Stimulated activated CD8-positive, alpha-beta memory T cell treated with anti-CD3 and anti-CD28 coated beads, Interleukin-15, amount 100 ng/mL, for 4 hours (primary cell): ENCODE measurements at regions not wholly inside any gene's neighbourhood (a gene's known extent, or its start where the extent isn't known, plus 50 kb on each side); places are given as distances from the start of the nearest gene placed in this dataset.
"Not testable (repeated sequence)": the region's sequence is repeated elsewhere in the genome, so short reads cannot be mapped to it uniquely, and the experiment has no call there.

Experiments used
- DNase-seq, 2 donors: peaks; one replicate each; pipeline ENCODE4 v3.0.0-alpha.2; 2020; ENCODE audit warnings: low read depth in 2 of 2

GRCh38 chr2:193496786-193497185 is 1302.1 kb upstream of the TMEFF2 start:
- DNase-seq = no peak

- DNase-seq = no peak
Observed at GRCh38 chr2:193482557-193482956, 1287.8 kb upstream of the TMEFF2 start.

GRCh38 chr2:193480187-193480586 is 1285.5 kb upstream of the TMEFF2 start:
- no peak for DNase-seq

- DNase-seq = no peak
Observed at GRCh38 chr2:193476171-193476800, 1281.6 kb upstream of the TMEFF2 start.

GRCh38 chr2:193475038-193475437 is 1280.3 kb upstream of the TMEFF2 start:
- no peak for DNase-seq

GRCh38 chr2:193469251-193469650 is 1274.5 kb upstream of the TMEFF2 start:
- no peak for DNase-seq

GRCh38 chr2:193467276-193467987 is 1272.7 kb upstream of the TMEFF2 start:
- no peak for DNase-seq

- no peak for DNase-seq
Observed at GRCh38 chr2:193463011-193463410, 1268.3 kb upstream of the TMEFF2 start.

- no peak for DNase-seq
Observed at GRCh38 chr2:193462411-193462810, 1267.7 kb upstream of the TMEFF2 start.

GRCh38 chr2:193461431-193461934 is 1266.8 kb upstream of the TMEFF2 start:
- DNase-seq = no peak

- no peak for DNase-seq
Observed at GRCh38 chr2:193446967-193447366, 1252.2 kb upstream of the TMEFF2 start.

GRCh38 chr2:193442293-193442692 is 1247.6 kb upstream of the TMEFF2 start:
- no peak for DNase-seq

GRCh38 chr2:193428336-193428818 is 1233.6 kb upstream of the TMEFF2 start:
- DNase-seq = no peak

- DNase-seq = not testable (repeated sequence)
Observed at GRCh38 chr2:193412368-193412767, 1217.6 kb upstream of the TMEFF2 start.

GRCh38 chr2:193409951-193410350 is 1215.2 kb upstream of the TMEFF2 start:
- DNase-seq = no peak

GRCh38 chr2:193382583-193382982 is 1187.8 kb upstream of the TMEFF2 start:
- no peak for DNase-seq

GRCh38 chr2:193377789-193378188 is 1183.1 kb upstream of the TMEFF2 start:
- no peak for DNase-seq

GRCh38 chr2:193373120-193373519 is 1178.4 kb upstream of the TMEFF2 start:
- DNase-seq = no peak

- no peak for DNase-seq
Observed at GRCh38 chr2:193371200-193371599, 1176.5 kb upstream of the TMEFF2 start.

GRCh38 chr2:193368615-193369014 is 1173.9 kb upstream of the TMEFF2 start:
- DNase-seq = no peak

GRCh38 chr2:193357508-193357907 is 1162.8 kb upstream of the TMEFF2 start:
- no peak for DNase-seq

GRCh38 chr2:193352665-193353242 is 1158.0 kb upstream of the TMEFF2 start:
- DNase-seq = not testable (repeated sequence)

- no peak for DNase-seq
Observed at GRCh38 chr2:193350509-193350908, 1155.8 kb upstream of the TMEFF2 start.
